SK-N-MC (cell line): ENCODE measurements at regions not wholly inside any gene's neighbourhood (a gene's known extent, or its start where the extent isn't known, plus 50 kb on each side); places are given as distances from the start of the nearest gene placed in this dataset.

Source experiments
- EZH2 ChIP-seq: fragments of 200-600 bp; sonication (generic); IDR thresholded peaks from one replicate; pipeline ENCODE4 v1.6.1; 2017; ENCODE audit warnings: antibody characterized with exemption
- POLR2AphosphoS5 ChIP-seq: IDR thresholded peaks from 2 replicates; pipeline ENCODE4 v1.6.1; 2012; ENCODE audit warnings: mild to moderate bottlenecking, low read depth, low read length, borderline replicate concordance

- TF ChIP-seq POLR2AphosphoS5 (no peak), EZH2 (no peak)
Observed at GRCh38 chr2:62338111-62338510, 142.2 kb downstream of the B3GNT2 start.
